C4-2B (cell line): ENCODE measurements at regions not wholly inside any gene's neighbourhood (a gene's known extent, or its start where the extent isn't known, plus 50 kb on each side); places are given as distances from the start of the nearest gene placed in this dataset.

Experiments
- CTCF ChIP-seq: fragments of 450-650 bp; conservative IDR thresholded peaks from 2 replicates; pipeline ENCODE4 v1.5.1; 2017; ENCODE audit warnings: mild to moderate bottlenecking
- ZFX ChIP-seq: fragments of 450-650 bp; IDR thresholded peaks from 2 replicates; pipeline ENCODE4 v1.6.1; 2017

- TF ChIP-seq CTCF: no peak
- no peak for TF ChIP-seq ZFX
Measured at GRCh38 chr16:26993511-26993910, 73.2 kb upstream of the C16orf82 start.
